BJ (cell line): ENCODE measurements at regions not wholly inside any gene's neighbourhood (a gene's known extent, or its start where the extent isn't known, plus 50 kb on each side); places are given as distances from the start of the nearest gene placed in this dataset.

Experiments used
- CTCF ChIA-PET: fragments of 350-600 bp; formaldehyde crosslinking; extraction: SDS; loops from one replicate; lab custom pipeline; 2021; ENCODE audit warnings: antibody characterized with exemption, inconsistent platforms; lab: Yijun Ruan, JAX
- POLR2A ChIA-PET: fragments of 300-600 bp; sonication (Branson Sonifier 250); formaldehyde crosslinking; extraction: SDS; loops from one replicate; lab custom pipeline; 2021; ENCODE audit warnings: antibody characterized with exemption; lab: Charles Lee
- DNase-seq: peaks from one replicate; pipeline ENCODE4 v3.0.0-alpha.2; 2011; ENCODE audit warnings: low read depth
- H3K27me3 ChIP-seq: 2 replicates; pipeline ENCODE4 v1.6.0; 2011; ENCODE audit warnings: low read length; ENCODE audit not compliant: control insufficient read depth, insufficient read depth
- H3K36me3 ChIP-seq: 2 replicates; pipeline ENCODE4 v1.5.1; 2011; ENCODE audit warnings: low read length; ENCODE audit not compliant: control insufficient read depth, insufficient read depth
- H3K4me3 ChIP-seq: 2 replicates; pipeline ENCODE4 v1.5.1; 2011; ENCODE audit warnings: low read depth, mild to moderate bottlenecking, control low read depth, low read length
- TF ChIP-seq, protein P1 (sequence below): IDR thresholded peaks from 2 replicates; pipeline ENCODE4 v1.5.1; 2011; ENCODE audit warnings: low read depth, mild to moderate bottlenecking, control low read depth, inconsistent platforms, low read length, moderate library complexity; ENCODE audit not compliant: insufficient read depth

- Histone ChIP-seq H3K36me3 (no peaks in the 10 kb centered on the region), H3K4me3 (no peak overlapping the region), H3K27me3 (no peaks in the 10 kb centered on the region)
- TF ChIP-seq, protein P1, sequence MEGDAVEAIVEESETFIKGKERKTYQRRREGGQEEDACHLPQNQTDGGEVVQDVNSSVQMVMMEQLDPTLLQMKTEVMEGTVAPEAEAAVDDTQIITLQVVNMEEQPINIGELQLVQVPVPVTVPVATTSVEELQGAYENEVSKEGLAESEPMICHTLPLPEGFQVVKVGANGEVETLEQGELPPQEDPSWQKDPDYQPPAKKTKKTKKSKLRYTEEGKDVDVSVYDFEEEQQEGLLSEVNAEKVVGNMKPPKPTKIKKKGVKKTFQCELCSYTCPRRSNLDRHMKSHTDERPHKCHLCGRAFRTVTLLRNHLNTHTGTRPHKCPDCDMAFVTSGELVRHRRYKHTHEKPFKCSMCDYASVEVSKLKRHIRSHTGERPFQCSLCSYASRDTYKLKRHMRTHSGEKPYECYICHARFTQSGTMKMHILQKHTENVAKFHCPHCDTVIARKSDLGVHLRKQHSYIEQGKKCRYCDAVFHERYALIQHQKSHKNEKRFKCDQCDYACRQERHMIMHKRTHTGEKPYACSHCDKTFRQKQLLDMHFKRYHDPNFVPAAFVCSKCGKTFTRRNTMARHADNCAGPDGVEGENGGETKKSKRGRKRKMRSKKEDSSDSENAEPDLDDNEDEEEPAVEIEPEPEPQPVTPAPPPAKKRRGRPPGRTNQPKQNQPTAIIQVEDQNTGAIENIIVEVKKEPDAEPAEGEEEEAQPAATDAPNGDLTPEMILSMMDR, result no peak
- POLR2A ChIA-PET, result no interaction called here
- no peak for DNase-seq
- CTCF ChIA-PET, result interaction anchor here (0.8 kb wide), 1 partner anchor 18 kb away, joined by 3 read pairs; no protein-coding TSS in a partner anchor
Observed at GRCh38 chr12:78711954-78712353, 152.6 kb upstream of the SYT1 start.

DNA sequence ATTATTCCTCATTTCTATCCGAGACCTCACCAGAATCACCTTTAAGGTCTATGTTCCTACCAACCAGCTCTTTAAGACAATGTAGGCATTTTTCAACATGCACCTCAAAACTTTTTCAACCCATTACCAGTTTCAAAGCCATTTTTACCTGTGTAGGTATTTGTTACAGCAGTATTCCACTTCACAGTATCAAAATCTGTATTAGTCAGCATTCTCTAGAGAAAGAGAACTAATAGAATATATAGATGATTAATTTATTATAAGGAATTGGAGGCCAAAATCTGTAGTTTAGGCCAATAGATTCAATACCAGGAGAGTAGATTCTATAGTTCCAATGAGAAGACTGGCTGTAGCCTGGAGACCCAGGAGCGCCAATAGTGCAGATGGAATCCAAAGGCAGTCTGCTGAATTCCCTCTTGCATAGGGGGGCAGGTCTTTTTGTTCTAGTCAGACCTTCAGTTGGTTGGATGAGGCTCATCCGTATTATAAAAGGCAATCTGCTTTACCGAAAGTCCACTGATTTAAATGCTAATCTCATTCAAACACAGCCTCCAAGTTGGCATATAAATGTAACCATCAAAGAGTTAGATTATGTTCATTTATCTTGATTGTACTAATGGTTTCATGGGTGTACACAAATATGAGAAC is 151.6 kb upstream of the SYT1 start:
- Histone ChIP-seq H3K36me3 (no peaks in the 10 kb centered on the region), H3K4me3 (no peak overlapping the region), H3K27me3 (no peaks in the 10 kb centered on the region)
- TF ChIP-seq, protein P1, result no peak
- no peak for DNase-seq
- ChIA-PET POLR2A (no interaction called here), CTCF (interaction anchor here (0.8 to 1.3 kb wide), 2 partner anchors 9 to 19 kb away, joined by 3 read pairs; no protein-coding TSS in a partner anchor)

- POLR2A ChIA-PET, result no interaction called here
- TF ChIP-seq, protein P1, result no peak
- CTCF ChIA-PET, result no interaction called here
- Histone ChIP-seq H3K27me3 (no peaks in the 10 kb centered on the region), H3K36me3 (no peaks in the 10 kb centered on the region), H3K4me3 (no peak overlapping the region)
- DNase-seq, result no peak
Observed at GRCh38 chr12:78719721-78720120, 144.9 kb upstream of the SYT1 start.

DNA sequence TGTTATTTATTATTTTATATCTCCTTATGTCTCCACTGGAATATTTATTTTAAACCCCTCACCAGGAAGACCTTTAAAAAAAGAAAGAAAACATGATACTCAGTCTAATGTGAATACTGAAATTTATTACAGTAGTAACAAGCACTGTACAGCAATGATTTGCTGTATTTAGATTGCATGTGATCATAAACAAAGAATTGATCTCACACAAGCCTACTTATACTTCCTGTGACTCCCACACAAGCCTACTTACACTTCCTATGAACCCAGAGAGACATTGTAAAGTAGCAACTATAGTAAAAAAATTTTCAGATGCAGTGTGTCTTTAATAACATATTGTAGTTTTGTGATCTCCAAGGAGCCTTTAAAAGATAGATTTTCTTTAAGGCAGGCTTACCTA is 142.7 kb upstream of the SYT1 start:
- Histone ChIP-seq H3K4me3 (no peak overlapping the region), H3K36me3 (no peaks in the 10 kb centered on the region), H3K27me3 (no peaks in the 10 kb centered on the region)
- ChIA-PET POLR2A (no interaction called here), CTCF (interaction anchor here (1.2 kb wide), 2 partner anchors 9 to 14 kb away, joined by 3 read pairs; no protein-coding TSS in a partner anchor)
- no peak for DNase-seq
- TF ChIP-seq, protein P1, result no peak

DNA sequence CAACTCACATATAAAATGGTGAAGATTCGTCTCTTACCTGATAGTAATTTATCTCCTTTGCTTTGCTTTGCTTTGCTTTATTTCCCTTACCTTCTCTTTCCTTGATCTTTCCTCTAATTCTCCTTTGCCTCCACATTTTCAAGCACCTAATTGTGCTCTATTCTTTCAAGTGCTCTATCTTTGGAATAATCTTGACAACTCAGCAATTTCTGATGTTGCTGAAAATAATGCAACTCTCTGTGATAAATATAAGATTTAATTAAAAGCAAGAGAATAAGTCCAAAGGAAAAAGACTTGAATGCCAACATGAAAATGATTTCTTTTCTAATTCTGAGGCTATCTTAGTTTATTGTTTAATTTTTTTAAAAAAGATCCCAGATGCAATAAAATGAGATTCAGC is 139.5 kb upstream of the SYT1 start:
- Histone ChIP-seq H3K36me3 (no peaks in the 10 kb centered on the region), H3K4me3 (no peak overlapping the region), H3K27me3 (no peaks in the 10 kb centered on the region)
- no peak for DNase-seq
- ChIA-PET CTCF (no interaction called here), POLR2A (no interaction called here)
- TF ChIP-seq, protein P1, result no peak
